WTC11 (cell line): ENCODE measurements at regions not wholly inside any gene's neighbourhood (a gene's known extent, or its start where the extent isn't known, plus 50 kb on each side); places are given as distances from the start of the nearest gene placed in this dataset.

ENCODE experiments used
- ATAC-seq: fragments of 200-7000 bp; cut with Tn5 transposase; 2 replicates; pipeline ENCODE4 v1.10.0; 2021; ENCODE audit warnings: mild to moderate bottlenecking, moderate library complexity
- CTCF ChIA-PET: fragments of 300-600 bp; sonication (Branson Sonifier 250); formaldehyde crosslinking; loops from one replicate; lab custom pipeline; 2021; ENCODE audit warnings: antibody characterized with exemption; lab: Charles Lee
- POLR2A ChIA-PET: fragments of 350-600 bp; sonication (Branson Sonifier 250); formaldehyde crosslinking; loops from one replicate; lab custom pipeline; 2021; ENCODE audit warnings: antibody characterized with exemption; lab: Charles Lee
- DNase-seq: peaks from one replicate; pipeline ENCODE4 v3.0.0; 2021; ENCODE audit warnings: low spot score
- H3K27ac Mint-ChIP-seq: 2 replicates; pipeline ENCODE4 v1.8.0; 2021; ENCODE audit warnings: mixed read lengths
- H3K27me3 Mint-ChIP-seq: 2 replicates; pipeline ENCODE4 v1.8.0; 2021; ENCODE audit warnings: low read depth, mild to moderate bottlenecking, moderate library complexity, mixed read lengths
- H3K36me3 Mint-ChIP-seq: 2 replicates; pipeline ENCODE4 v1.8.0; 2021; ENCODE audit warnings: mixed read lengths
- H3K4me1 Mint-ChIP-seq: 2 replicates; pipeline ENCODE4 v1.8.0; 2022; ENCODE audit warnings: mixed read lengths
- H3K4me3 Mint-ChIP-seq: 2 replicates; pipeline ENCODE4 v1.8.0; 2021; ENCODE audit warnings: mild to moderate bottlenecking, moderate library complexity, mixed read lengths
- H3K9me3 Mint-ChIP-seq: 2 replicates; pipeline ENCODE4 v1.8.0; 2021; ENCODE audit warnings: mixed read lengths
- ATF3 ChIP-seq: sonication (generic); formaldehyde crosslinking; conservative IDR thresholded peaks from 2 replicates; pipeline ENCODE4 v1.8.1; 2022; ENCODE audit warnings: mild to moderate bottlenecking, missing genetic modification reagents
- ATF6 ChIP-seq: sonication (generic); formaldehyde crosslinking; IDR thresholded peaks from 2 replicates; pipeline ENCODE4 v1.8.1; 2023; ENCODE audit warnings: mild to moderate bottlenecking, missing genetic modification reagents
- CREB1 ChIP-seq: sonication (generic); formaldehyde crosslinking; IDR thresholded peaks from 2 replicates; pipeline ENCODE4 v1.8.0; 2023; ENCODE audit warnings: mild to moderate bottlenecking, missing genetic modification reagents
- E2F4 ChIP-seq: sonication (generic); formaldehyde crosslinking; IDR thresholded peaks from 2 replicates; pipeline ENCODE4 v1.8.1; 2022; ENCODE audit warnings: low read depth, mild to moderate bottlenecking, moderate library complexity, missing genetic modification reagents, borderline replicate concordance
- ELF4 ChIP-seq: sonication (generic); formaldehyde crosslinking; IDR thresholded peaks from 2 replicates; pipeline ENCODE4 v1.8.1; 2022; ENCODE audit warnings: low read depth, mild to moderate bottlenecking, moderate library complexity, missing genetic modification reagents
- FOXJ3 ChIP-seq: sonication (generic); formaldehyde crosslinking; IDR thresholded peaks from 2 replicates; pipeline ENCODE4 v1.9.0; 2021; ENCODE audit warnings: missing genetic modification reagents, mild to moderate bottlenecking, borderline replicate concordance
- FOXK1 ChIP-seq: sonication (generic); formaldehyde crosslinking; IDR thresholded peaks from 2 replicates; pipeline ENCODE4 v1.8.0; 2022; ENCODE audit warnings: mild to moderate bottlenecking, moderate library complexity, missing genetic modification reagents
- FOXP1 ChIP-seq: sonication (generic); formaldehyde crosslinking; IDR thresholded peaks from 2 replicates; pipeline ENCODE4 v1.8.0; 2022; ENCODE audit warnings: missing genetic modification reagents, mild to moderate bottlenecking, moderate library complexity, borderline replicate concordance
- GABPB1 ChIP-seq: sonication (generic); formaldehyde crosslinking; IDR thresholded peaks from 2 replicates; pipeline ENCODE4 v1.8.1; 2023; ENCODE audit warnings: mild to moderate bottlenecking, missing genetic modification reagents
- GRHL2 ChIP-seq: fragments of 250-450 bp; sonication (Bioruptor Pico); IDR thresholded peaks from 2 replicates; pipeline ENCODE4 v1.8.0; 2022; ENCODE audit warnings: mild to moderate bottlenecking, moderate library complexity; ENCODE audit not compliant: insufficient replicate concordance, severe bottlenecking
- HMGA2 ChIP-seq: fragments of 250-450 bp; sonication (Bioruptor Pico); IDR thresholded peaks from 2 replicates; pipeline ENCODE4 v1.4.0; 2021; ENCODE audit warnings: mild to moderate bottlenecking, moderate library complexity
- MLX ChIP-seq: sonication (generic); formaldehyde crosslinking; IDR thresholded peaks from 2 replicates; pipeline ENCODE4 v1.8.1; 2023; ENCODE audit warnings: mild to moderate bottlenecking, missing genetic modification reagents, moderate library complexity
- MXD4 ChIP-seq: fragments of 250-450 bp; sonication (Bioruptor Pico); IDR thresholded peaks from 2 replicates; pipeline ENCODE4 v1.8.0; 2021; ENCODE audit warnings: mild to moderate bottlenecking, moderate library complexity, borderline replicate concordance
- NFE2L1 ChIP-seq: sonication (generic); formaldehyde crosslinking; IDR thresholded peaks from 2 replicates; pipeline ENCODE4 v1.8.1; 2023; ENCODE audit warnings: missing genetic modification reagents
- NR3C1 ChIP-seq: sonication (generic); formaldehyde crosslinking; conservative IDR thresholded peaks from 2 replicates; pipeline ENCODE4 v1.8.1; 2023; ENCODE audit warnings: low read depth, mild to moderate bottlenecking, missing genetic modification reagents
- PREB ChIP-seq: sonication (generic); formaldehyde crosslinking; IDR thresholded peaks from 2 replicates; pipeline ENCODE4 v1.8.1; 2022; ENCODE audit warnings: mild to moderate bottlenecking, missing genetic modification reagents, moderate library complexity, borderline replicate concordance
- RELA ChIP-seq: sonication (generic); formaldehyde crosslinking; IDR thresholded peaks from 2 replicates; pipeline ENCODE4 v1.8.1; 2022; ENCODE audit warnings: missing genetic modification reagents, mild to moderate bottlenecking, borderline replicate concordance
- SMAD3 ChIP-seq: sonication (generic); formaldehyde crosslinking; IDR thresholded peaks from 2 replicates; pipeline ENCODE4 v1.8.0; 2022; ENCODE audit warnings: missing genetic modification reagents, mild to moderate bottlenecking, borderline replicate concordance
- TEAD1 ChIP-seq: sonication (generic); formaldehyde crosslinking; IDR thresholded peaks from 2 replicates; pipeline ENCODE4 v1.8.0; 2022; ENCODE audit warnings: mild to moderate bottlenecking, missing genetic modification reagents
- ZMAT4 ChIP-seq: fragments of 250-450 bp; sonication (Bioruptor Pico); IDR thresholded peaks from 2 replicates; pipeline ENCODE4 v1.9.0; 2021; ENCODE audit warnings: mild to moderate bottlenecking
- ZNF121 ChIP-seq: sonication (generic); formaldehyde crosslinking; IDR thresholded peaks from 2 replicates; pipeline ENCODE4 v1.8.0; 2023; ENCODE audit warnings: missing genetic modification reagents
- ZNF416 ChIP-seq: fragments of 250-450 bp; sonication (Bioruptor Pico); IDR thresholded peaks from 2 replicates; pipeline ENCODE4 v1.9.0; 2021; ENCODE audit warnings: mild to moderate bottlenecking, inconsistent platforms
- TF ChIP-seq, protein P1 (sequence below): sonication (generic); formaldehyde crosslinking; IDR thresholded peaks from 2 replicates; pipeline ENCODE4 v1.8.1; 2022; ENCODE audit warnings: missing genetic modification reagents, borderline replicate concordance
- TF ChIP-seq, protein P2 (sequence below): sonication (generic); formaldehyde crosslinking; IDR thresholded peaks from 2 replicates; pipeline ENCODE4 v1.8.0; 2022; ENCODE audit warnings: mild to moderate bottlenecking, missing genetic modification reagents

- TF ChIP-seq E2F4: no peak
- no peak for TF ChIP-seq ATF3 (CRISPR knock-in tag)
- TF ChIP-seq PREB (CRISPR knock-in tag): no peak
- TF ChIP-seq, protein P1, sequence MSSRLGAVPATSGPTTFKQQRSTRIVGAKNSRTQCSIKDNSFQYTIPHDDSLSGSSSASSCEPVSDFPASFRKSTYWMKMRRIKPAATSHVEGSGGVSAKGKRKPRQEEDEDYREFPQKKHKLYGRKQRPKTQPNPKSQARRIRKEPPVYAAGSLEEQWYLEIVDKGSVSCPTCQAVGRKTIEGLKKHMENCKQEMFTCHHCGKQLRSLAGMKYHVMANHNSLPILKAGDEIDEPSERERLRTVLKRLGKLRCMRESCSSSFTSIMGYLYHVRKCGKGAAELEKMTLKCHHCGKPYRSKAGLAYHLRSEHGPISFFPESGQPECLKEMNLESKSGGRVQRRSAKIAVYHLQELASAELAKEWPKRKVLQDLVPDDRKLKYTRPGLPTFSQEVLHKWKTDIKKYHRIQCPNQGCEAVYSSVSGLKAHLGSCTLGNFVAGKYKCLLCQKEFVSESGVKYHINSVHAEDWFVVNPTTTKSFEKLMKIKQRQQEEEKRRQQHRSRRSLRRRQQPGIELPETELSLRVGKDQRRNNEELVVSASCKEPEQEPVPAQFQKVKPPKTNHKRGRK: no peak
- no peak for TF ChIP-seq ELF4 (CRISPR knock-in tag)
These were observed 139.4 kb upstream of the CDKN3 start (continued) for GRCh38 chr14:54257424-54257823.

DNA sequence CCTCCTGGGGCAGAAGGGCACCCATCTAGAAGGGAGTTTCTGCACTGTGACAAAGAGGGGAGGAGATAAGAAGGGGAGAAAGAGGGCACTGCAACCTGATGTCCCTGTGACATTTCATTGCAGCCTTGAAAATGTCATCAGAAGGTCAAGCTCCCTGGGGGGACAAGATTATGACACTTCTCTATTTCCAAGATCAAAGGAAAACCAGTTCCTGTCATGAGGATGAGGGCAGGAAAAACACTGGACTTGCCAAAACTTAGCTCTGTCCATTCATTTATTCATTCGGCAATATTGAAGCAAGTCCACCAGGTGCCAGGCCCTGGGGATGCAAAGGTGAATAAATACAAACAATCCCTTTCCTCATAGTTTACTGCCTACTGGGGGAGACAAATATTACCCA is 138.4 kb upstream of the CDKN3 start:
- Mint-ChIP-seq H3K4me1 (peaks cover 32% of the 10 kb centered on the region), H3K36me3 (no peaks in the 10 kb centered on the region), H3K9me3 (no peaks in the 10 kb centered on the region), H3K27ac (no peak overlapping the region), H3K4me3 (no peak overlapping the region), H3K27me3 (no peaks in the 10 kb centered on the region)
- DNase-seq (no peak), ATAC-seq (no peak)
- ChIA-PET POLR2A (no interaction called here), CTCF (no interaction called here)
- peak; percentile 69 for TF ChIP-seq GABPB1 (CRISPR knock-in tag)
- TF ChIP-seq FOXJ3 (CRISPR knock-in tag): no peak

- Mint-ChIP-seq H3K36me3 (no peaks in the 10 kb centered on the region), H3K4me1 (peaks cover 32% of the 10 kb centered on the region), H3K27ac (no peak overlapping the region), H3K27me3 (no peaks in the 10 kb centered on the region), H3K4me3 (no peak overlapping the region), H3K9me3 (no peaks in the 10 kb centered on the region)
- TF ChIP-seq ZMAT4 (CRISPR knock-in tag) (no peak), ZNF121 (CRISPR knock-in tag) (no peak), FOXK1 (no peak), NFE2L1 (CRISPR knock-in tag) (no peak), ATF6 (CRISPR knock-in tag) (no peak), TEAD1 (no peak), HMGA2 (CRISPR knock-in tag) (no peak), MXD4 (CRISPR knock-in tag) (no peak), NR3C1 (CRISPR knock-in tag) (no peak), GABPB1 (CRISPR knock-in tag) (no peak), PREB (CRISPR knock-in tag) (no peak), GRHL2 (CRISPR knock-in tag) (no peak), FOXP1 (CRISPR knock-in tag) (no peak), RELA (CRISPR knock-in tag) (no peak), SMAD3 (CRISPR knock-in tag) (no peak), CREB1 (CRISPR knock-in tag) (no peak), MLX (CRISPR knock-in tag) (no peak), ZNF416 (no peak)
- TF ChIP-seq, protein P2, sequence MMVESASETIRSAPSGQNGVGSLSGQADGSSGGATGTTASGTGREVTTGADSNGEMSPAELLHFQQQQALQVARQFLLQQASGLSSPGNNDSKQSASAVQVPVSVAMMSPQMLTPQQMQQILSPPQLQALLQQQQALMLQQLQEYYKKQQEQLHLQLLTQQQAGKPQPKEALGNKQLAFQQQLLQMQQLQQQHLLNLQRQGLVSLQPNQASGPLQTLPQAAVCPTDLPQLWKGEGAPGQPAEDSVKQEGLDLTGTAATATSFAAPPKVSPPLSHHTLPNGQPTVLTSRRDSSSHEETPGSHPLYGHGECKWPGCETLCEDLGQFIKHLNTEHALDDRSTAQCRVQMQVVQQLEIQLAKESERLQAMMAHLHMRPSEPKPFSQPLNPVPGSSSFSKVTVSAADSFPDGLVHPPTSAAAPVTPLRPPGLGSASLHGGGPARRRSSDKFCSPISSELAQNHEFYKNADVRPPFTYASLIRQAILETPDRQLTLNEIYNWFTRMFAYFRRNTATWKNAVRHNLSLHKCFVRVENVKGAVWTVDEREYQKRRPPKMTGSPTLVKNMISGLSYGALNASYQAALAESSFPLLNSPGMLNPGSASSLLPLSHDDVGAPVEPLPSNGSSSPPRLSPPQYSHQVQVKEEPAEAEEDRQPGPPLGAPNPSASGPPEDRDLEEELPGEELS: no peak
- no peak for DNase-seq
- ChIA-PET CTCF (interaction anchor here (1.1 to 2.0 kb wide), 3 partner anchors 79 to 88 kb away, joined by 3 to 10 read pairs (median 3); no protein-coding TSS in a partner anchor), POLR2A (no interaction called here)
- no peak for ATAC-seq
These were observed 137.0 kb upstream of the CDKN3 start for GRCh38 chr14:54259821-54260220.
